CD4-positive, alpha-beta T cell treated with Interleukin-12 subunit alpha and Interleukin-12 subunit beta, for 1 hour (primary cell): ENCODE measurements at regions not wholly inside any gene's neighbourhood (a gene's known extent, or its start where the extent isn't known, plus 50 kb on each side); places are given as distances from the start of the nearest gene placed in this dataset.
"Not testable (repeated sequence)": the region's sequence is repeated elsewhere in the genome, so short reads cannot be mapped to it uniquely, and the experiment has no call there.

ENCODE experiments used
- DNase-seq: peaks from one replicate; pipeline ENCODE4 v3.0.0-alpha.2; 2020

DNA sequence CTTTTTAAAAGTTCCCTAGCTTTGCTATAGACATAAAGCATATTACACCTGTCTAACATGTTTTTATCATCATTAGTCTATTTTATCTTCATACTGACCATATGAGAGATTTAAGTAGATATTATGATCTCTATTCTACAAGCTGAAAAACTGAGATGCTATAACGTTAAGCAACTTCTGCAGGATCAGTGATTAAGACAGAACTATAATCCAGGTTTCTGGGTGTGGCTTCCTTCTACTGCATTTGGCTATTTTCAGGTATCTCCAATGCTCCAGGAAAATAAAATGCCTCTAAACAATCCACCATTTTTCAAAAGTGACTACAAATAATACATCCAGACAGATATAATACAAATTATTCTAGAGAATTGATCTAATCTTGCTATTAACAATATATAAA is 53.4 kb downstream of the RGS2 start:
- no peak for DNase-seq

DNA sequence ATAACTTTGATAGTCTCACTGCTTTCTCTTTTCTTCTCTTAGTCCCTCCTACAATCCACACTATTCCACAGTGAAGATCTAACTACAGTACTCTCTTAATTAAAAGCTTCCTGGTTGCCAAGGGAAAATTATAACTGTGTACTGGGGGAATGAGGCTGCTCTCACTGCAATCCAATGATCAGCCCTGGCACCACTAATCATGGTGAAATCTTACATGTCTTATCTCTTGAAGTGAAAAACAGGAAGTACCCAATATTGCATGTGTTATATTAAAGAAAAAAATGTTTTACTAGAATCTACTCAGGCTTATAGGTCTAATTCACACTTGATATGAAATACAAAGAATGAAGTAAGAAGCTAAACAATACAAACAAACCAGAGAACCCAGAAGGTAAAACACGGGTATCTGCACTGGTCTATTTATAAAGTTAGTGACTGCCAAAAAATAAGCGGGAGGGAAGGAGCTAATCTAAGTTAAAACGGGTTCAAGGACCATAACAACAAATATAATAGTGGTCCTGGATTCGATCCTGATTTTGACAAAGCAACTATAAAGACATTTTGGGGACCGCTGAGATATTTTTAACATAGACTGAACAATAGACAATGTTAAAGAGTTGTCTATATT is 57.5 kb downstream of the RGS2 start:
- no peak for DNase-seq

DNA sequence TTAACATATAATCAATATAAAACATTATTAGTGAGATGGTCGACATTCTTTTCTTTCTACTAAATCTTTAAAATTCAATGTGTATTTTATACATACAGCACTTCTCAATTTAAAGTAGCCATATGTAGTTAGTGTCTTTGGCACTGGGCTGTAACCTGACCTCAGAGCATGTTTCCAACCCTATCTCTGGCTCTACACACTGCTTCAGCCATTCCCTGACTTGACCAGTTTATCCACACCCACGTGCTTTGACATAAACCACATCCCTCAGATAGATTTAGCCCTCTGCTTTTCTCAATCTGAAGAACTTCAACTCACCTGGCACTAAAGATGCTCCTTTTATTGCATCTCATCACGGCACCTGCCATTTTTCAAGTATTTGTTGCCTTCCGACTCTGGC is 58.3 kb downstream of the RGS2 start:
- DNase-seq, result no peak

DNA sequence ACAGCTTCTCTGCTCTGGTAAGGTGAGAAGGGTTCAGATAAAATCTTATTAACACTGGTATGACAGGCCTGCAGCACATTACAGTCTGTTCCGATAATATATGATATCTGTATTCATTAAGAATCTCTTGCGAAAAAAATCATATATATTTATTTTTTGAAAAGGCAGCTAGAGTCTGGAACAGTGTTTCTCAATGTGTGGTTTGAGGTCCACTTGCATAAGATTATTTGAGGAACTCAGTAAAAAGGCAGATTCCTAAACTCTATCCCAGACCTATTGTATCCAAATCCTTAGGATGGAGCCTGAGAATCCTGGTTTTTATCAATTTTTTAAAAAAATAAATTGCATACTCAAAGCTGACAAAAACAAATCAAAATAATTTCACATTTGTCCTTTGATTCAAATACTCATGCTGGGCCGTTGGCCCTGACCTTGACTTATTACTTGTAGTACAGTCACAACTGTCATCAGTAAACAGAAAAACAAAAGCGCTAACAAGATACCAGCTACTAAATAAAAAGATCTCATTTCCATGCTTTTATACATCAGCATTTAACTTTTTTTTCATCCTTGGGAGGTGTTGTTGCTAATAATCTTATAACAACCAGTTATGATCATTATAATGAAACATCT is 60.6 kb downstream of the RGS2 start:
- DNase-seq, result no peak

DNA sequence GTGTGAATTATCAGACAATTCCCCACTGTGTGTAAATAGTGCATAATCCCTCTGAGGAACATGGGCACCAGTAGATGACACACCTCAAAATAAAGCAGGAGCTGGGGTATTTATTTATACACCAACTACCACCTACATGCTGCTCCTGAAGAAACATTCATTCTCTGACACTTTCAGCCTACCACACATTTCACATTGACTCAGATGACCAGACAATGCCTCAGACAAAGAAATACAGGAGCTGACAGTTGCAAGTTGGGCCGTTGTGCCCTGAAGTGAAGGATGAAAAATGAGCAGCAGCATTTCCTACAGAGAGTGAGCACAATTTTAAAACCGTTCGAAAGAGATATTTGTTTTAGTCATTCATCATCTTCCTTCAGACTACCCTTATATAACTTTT is 63.2 kb downstream of the RGS2 start:
- DNase-seq, result no peak

DNA sequence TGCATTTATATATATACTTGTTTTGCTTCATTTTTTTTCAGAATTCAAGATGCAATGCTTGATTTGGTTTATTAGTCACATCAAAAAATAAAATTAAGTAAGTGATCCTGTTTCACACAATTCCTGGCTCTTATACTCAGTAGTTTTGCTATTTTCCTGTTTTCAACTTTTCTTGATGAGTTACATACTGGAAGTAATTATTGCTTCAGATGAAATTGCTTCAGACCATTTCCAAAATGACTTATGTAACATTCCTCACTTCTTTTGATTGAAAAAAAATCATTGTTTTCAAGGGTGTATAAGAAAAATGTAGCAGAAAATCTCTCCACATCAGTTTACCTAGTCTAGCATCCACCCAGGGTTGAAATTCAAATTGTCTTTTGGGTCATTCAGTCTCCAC is 65.0 kb downstream of the RGS2 start:
- no peak for DNase-seq

DNA sequence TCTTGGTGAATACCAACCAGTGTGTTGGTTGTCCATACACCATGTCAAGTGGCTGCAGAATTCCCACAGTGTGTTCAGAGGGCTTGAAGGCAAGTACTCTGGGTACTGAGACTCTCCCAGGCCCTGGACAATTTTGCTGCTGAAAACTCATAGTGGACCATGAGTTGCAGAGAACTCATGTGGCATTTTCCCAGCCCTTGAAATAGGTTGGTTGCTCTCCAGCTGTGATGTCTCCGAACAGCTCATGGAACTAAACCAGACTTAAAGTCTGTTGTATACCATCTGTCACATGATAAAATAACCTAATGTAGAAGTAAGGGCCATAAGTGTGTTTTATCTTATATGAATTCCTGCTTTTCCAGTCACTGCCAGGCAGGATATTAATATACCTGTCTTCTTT is 67.8 kb downstream of the RGS2 start:
- no peak for DNase-seq

DNA sequence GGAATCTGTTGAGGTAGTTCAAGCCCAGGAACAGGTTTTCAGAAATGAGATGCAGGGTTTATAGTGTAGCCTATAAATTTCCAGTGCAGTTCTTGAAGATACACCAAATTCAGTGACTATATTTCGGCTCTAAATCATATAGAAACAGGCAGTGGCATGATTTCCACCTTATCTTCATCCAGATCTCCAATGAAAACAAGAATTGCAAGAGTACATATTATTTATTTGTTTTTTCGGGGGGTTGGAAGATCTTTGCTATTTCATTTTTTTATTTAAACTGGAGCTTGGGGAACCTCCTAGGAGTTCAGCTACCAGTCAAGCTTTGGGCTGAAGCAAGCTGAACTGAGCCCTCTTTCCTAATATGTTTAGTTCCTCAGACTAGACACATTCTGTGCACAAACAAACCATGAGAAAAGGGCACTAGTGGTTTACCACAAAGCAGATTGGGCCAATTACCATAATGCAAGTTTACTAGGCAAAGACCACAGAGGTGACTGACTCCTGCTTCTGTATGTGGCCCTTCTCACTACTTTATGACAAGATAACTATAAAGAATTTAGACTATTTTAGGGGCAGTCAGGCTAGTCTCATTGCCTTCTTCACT is 68.5 kb downstream of the RGS2 start:
- DNase-seq, result peak; percentile 1

DNA sequence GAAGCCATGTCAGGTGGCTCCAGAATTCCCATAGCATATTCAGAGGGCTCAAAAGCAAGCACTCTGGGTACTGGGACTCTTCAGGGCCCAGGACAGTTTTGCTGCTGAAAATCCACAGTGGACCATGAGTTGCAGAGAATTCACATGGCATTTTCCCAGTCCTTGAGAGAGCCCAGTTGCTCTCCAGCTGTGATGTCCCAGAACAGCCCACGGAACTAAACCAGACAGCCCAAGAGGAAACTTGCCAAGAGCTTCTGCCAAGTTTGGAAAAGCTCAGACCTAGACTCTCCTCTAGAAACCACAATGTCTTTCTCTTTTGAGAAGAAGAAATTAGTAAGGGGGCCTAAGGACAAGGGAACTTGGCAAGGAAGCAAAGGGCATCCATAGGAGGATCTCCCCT is 69.4 kb downstream of the RGS2 start:
- no peak for DNase-seq

DNA sequence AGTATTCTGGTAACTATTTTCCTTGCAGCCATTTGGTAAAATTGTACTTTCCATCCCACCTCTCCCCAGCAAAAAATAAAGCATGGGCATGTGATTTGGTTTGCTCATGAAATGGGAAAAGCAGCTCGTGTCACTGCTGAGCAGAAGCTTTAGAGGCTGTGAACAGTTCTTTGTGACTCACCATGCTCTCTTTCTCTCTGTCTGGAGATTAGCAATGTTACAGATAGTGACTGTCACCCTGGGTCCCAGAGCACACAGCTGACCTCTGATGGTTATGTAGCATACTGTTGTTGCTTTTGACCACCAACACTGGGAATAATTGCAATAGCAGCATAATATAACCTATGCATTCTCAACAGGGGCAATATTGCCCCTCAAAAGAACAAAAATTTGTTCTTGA is 70.6 kb downstream of the RGS2 start:
- DNase-seq, result no peak

DNA sequence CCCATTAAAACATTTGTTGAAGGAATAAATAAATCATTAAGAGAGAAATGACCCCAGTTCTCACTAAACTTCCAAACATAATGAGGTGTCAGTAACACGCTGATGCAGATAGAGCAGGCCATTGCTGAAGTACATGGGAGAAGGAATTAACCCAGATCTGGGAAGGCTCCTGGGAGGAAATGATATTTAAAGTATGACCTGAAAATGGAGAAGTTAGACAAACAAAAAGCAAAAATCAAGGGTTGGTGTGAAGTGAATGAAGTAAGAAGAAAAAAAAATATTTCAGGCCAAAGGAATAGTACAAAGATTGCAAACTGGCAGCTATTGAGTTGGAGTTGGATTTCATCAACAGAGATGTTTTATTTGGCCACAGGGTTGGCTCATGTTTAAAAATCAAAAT is 71.4 kb downstream of the RGS2 start:
- no peak for DNase-seq

DNA sequence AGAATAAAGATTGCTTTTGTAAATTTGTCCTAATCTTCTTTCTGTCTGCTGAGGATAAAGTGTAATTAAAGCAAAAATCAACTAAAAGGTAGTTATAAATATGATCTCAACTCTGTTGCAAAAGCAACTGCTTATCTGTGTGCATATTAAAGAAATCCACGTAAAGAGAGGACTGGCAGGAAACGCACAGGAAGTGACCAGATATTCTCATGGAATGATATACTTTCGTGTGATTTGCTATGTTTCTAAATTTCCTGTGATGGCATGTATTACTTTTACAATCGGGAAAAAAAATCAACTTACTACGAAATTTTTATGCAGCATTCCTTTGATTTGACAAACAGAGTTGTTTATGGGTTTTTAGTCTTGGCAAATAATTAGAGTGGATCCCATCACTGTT is 75.4 kb downstream of the RGS2 start:
- DNase-seq, result no peak

DNA sequence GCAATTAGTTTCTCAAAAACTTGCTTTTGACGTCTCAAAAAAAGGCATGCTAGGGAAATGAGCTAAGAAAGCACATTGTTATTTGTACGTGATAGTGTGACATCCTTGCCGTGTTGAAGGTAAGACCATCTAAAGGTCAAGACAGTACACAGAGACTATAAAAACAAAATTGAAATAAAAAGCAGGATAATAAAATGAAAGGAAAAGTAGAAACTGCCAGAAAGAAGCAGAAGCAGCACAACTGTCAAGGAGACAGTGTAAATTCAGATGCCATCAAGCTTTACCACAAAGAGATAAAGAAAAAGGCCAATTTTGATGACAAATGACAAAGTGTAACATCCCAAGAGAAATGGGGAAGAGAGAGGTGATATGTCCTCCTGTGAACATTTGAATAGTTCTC is 76.5 kb downstream of the RGS2 start:
- not testable (repeated sequence) for DNase-seq

DNA sequence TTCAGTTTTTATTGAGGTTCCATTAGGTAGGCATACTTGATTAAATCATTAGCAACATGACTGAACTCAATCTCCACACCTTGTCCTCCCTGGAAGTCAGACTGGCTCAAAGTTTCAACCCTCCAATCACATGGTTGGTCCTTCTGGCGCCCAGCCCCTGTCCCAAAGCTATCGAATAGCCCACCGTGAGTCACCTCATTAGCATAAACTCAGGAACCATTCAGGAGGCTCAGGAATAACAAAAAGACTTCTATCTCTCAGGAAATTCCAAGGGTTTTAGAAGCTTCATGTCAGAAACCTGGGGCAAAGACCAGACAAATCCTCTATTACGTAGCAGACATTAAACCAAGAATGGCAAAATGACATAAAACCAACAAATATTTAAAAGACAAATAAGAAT is 78.6 kb downstream of the RGS2 start:
- no peak for DNase-seq

DNA sequence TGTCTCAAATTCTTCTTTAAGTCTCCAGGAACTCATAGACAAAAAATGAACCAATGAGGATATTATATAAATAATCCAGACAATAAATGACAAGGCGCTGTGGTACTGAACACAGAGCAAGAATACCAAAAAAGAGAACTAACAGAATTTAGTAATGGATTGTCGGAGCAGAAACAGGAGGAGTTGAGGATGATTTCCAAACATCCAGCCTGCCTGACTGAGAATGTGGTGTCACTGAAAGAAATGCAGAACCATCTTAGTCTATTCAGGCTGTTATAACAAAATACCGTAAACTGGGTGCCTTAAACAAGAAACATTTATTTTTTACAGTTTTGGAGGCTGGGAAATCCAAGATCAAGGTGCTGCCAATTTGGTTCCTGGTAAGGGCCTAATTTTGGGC is 79.7 kb downstream of the RGS2 start:
- DNase-seq, result no peak

DNA sequence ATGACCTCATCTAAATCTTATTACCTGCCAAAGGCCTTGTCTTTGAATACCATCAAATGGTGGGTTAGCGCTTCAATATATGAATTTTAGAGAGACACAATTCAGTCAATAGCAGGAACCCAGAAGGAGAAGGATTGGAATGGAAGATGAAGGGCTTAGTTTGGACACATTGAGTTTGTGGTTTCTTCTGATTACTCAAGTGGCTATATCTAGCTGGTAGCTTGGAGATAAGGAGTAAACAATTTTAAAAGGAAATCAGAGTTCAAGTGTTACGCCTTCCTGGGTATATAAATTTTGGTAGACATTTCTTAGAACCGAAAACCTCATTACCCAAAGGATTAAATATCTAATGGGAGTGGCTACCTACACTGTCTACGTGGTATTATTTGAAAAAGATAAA is 80.2 kb downstream of the RGS2 start:
- no peak for DNase-seq

DNA sequence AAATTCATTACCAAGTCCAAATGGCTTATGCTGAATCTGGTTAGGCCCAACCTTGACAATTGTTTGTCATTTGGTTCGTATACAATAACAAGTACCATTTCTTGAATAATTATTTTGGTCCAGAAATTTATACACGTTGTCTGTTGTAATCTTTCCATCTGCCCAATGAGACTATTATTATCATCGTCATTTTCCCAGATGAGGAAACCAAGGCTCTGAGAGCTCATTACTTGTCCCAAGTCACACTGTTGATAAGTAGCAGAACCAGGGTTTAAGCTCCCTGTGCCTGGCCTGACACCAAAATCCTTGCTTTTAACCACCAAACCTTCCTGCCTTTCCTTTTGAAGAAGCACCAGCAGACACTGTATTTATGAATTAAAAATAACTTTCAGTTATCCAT is 81.3 kb downstream of the RGS2 start:
- no peak for DNase-seq

DNA sequence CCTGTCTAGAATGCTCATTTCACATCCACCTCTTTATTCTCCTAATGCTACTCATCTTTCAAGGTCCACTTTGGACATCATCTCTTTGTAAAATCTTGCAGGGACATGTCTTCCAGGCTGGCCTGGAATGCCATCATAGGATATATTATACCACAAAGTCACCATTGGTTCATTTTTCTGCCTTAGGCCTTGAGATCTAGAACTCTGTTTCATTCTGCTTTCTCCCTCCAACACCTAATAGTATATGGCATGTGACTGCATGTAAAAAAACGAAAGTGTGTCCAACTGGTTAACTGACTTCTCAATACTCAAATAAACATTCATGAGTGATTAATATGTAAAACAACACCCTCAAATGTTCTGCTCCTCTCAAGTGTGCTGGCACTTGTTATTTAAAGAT is 84.1 kb downstream of the RGS2 start:
- no peak for DNase-seq

DNA sequence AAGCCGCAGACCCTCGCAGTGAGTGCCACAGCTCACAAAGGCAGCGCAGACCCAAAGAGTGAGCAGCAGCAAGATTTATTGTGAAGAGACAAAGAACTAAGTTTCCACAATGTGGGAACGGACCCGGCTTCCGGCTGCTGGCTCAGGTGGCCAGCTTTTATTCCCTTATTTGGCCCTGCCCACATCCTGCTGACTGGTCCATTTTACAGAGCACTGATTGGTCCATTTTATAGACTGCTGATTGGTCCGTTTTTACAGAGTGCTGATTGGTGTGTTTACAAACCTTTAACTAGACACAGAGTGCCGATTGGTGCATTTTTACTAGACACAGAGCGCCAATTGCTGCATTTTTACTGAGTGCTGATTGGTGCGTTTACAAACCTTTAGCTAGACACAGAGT is 86.6 kb downstream of the RGS2 start:
- not testable (repeated sequence) for DNase-seq

DNA sequence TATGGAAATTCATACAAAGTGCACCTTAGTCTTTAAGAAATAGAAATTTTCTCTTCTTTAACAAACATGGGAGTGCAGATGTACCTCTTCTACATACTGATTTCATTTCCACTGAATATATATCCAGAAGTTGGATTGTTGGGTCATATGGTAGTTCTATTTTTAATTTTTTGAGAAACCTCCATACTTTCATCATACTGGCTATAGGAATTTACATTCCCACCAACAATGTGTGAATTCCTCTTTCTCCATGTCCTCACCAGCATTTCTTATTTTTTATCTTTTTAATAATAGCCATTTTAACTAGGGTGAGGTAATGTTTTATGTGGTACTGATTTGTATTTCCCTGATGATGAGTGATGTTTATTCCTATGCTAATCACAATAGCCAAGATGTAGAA is 87.5 kb downstream of the RGS2 start:
- no peak for DNase-seq

DNA sequence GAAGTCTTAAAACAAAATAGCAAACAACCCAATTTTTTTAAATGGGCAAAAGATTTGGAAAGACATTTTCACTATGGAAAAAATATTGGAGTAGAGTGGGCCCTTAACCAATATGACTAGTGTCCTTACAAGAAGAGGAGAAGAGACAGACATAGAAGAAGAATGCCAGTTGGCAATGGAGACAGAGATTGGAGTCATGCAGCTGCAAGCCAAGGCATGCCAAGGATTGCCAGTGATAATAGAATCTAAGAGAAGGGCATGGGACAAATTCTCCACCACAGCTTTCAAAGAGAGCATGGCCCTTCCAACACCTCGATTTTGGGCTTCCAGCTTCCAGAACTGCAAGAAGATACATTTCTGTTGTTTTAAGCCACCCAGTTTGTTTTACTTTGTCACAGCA is 92.7 kb downstream of the RGS2 start:
- no peak for DNase-seq

DNA sequence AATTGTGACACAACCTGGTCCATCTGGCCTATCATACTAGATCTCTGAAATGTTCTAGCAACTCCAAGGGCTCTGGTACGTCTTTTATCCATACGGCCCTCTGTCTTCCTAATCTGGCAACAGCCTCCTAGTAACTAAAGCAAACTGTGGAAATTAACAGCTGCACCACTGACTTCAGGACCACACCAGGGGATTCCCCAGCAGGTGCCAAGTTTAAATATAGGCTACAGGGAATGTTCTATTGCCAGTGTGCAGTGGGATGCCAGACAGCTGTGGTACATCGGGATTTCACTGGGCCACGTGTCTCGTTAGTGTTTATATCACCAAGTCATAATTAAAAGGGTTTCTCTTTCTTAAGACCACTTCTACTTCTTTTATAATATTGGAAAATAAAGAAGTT is 94.3 kb downstream of the RGS2 start:
- DNase-seq, result no peak

DNA sequence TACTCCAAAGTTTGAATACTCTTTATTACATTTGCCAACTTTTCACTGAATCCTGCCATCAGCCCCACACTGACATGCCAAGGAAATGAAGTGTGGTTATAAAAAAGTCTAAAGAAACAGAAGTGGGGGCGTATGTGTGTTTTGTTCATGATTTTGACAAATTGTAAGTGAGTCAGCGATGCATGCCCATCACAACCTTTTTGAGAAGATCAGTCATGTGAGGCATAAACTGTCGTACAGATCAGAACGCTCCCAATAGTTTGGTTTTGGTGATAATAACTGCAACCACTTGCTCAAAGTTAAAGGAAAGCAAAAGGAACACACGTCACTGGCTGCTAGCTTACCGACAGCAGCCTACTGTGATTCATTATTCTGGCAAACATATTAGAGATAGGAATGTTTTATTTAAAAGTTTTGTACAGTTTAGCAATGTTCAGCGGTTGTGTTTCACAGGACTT is 95.6 kb downstream of the RGS2 start:
- DNase-seq, result no peak

DNA sequence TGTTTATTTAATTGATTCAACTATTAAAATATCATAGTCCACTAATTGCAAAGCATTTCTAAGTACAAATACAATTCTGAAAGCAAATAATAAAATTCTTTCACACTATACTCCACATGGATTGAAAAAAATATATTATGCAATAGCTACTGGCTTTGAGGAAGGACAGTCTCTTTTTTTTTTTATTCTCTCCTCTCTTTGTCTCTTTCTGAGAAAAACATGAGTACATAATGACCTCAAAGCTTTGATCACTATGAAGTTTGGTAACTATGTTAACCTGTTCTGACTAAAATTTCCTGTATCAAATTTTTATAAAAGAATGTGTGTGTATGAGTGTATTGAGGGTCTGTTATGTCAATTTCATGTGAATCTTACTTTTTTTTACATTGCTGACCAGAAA is 96.2 kb downstream of the RGS2 start:
- no peak for DNase-seq

DNA sequence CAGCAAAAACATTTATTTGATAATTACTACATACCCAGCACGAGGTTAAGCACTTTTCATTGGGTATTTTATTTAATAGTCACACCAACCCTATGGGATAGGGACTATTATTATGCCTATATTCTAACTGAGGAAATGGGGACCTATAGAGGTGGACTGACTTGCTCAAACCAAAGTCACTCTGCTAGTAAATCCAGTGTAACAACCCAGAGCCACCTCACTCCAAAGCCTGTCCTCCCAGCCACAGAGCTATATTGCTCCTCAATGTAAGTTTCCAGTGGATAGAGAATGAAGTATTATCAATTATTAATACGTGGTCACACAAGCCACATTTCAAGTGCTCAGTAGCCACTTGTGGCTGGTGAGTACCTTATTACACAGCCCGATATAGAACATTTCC is 97.5 kb downstream of the RGS2 start:
- no peak for DNase-seq
